ENCODE measurements at regions not wholly inside any gene's neighbourhood (a gene's known extent, or its start where the extent isn't known, plus 50 kb on each side); places are given as distances from the start of the nearest gene placed in this dataset.

DNA sequence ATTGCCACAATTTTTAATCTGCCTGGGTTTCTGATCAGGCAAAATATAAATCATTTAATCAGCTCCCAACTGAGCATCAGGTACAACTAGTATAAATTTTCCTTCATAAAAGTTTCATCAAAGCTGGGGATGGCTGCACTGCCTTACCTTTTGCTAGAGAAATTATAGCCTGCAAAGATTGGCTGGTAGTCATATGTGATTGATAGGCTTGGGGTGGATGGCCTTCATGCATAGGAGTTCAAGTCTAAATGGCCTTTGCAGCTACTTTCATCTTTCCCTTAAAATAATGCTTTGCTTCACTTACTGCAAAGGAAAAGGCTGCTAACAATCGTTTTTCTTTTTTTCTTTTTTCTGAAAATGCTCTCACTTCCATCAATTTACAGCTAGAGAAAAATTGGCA is 739.7 kb downstream of the CENPC start:
- no peaks in the 10 kb centered on the region for H3F3A ChIP-seq (ENCODE audit: low read depth)
- H3K4me1 ChIP-seq (ENCODE audit: insufficient read depth, low read length, poor library complexity, severe bottlenecking), result no peaks in the 10 kb centered on the region
- no peak overlapping the region for H3K4me2 ChIP-seq (ENCODE audit: low read depth, low read length, poor library complexity, severe bottlenecking)
- no peak overlapping the region for H3K4me3 ChIP-seq (ENCODE audit: low read length, poor library complexity, severe bottlenecking)
- H3K9me2 ChIP-seq (replicated peaks; ENCODE audit: low read depth, low read length), result no peaks in the 10 kb centered on the region
- no peaks in the 10 kb centered on the region for H3K27me3 ChIP-seq (ENCODE audit: insufficient read depth, low read length, poor library complexity, severe bottlenecking)
- H3K79me2 ChIP-seq (ENCODE audit: insufficient read depth, low read length), result no peaks in the 10 kb centered on the region
- no peak for TF ChIP-seq EZH2phosphoT487 (IDR thresholded peaks at IDR 0.05; ENCODE audit: borderline replicate concordance)
- TF ChIP-seq, protein P1, sequence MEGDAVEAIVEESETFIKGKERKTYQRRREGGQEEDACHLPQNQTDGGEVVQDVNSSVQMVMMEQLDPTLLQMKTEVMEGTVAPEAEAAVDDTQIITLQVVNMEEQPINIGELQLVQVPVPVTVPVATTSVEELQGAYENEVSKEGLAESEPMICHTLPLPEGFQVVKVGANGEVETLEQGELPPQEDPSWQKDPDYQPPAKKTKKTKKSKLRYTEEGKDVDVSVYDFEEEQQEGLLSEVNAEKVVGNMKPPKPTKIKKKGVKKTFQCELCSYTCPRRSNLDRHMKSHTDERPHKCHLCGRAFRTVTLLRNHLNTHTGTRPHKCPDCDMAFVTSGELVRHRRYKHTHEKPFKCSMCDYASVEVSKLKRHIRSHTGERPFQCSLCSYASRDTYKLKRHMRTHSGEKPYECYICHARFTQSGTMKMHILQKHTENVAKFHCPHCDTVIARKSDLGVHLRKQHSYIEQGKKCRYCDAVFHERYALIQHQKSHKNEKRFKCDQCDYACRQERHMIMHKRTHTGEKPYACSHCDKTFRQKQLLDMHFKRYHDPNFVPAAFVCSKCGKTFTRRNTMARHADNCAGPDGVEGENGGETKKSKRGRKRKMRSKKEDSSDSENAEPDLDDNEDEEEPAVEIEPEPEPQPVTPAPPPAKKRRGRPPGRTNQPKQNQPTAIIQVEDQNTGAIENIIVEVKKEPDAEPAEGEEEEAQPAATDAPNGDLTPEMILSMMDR (conservative IDR thresholded peaks at IDR 0.05; ENCODE audit: low read length), result no peak
- no peak overlapping the region for H2AFZ ChIP-seq (ENCODE audit: low read length)
- H4K20me1 ChIP-seq (ENCODE audit: insufficient read depth, low read length, poor library complexity, severe bottlenecking), result no peaks in the 10 kb centered on the region
- H3K9me3 ChIP-seq (ENCODE audit: insufficient read depth, low read depth, low read length), result no peaks in the 10 kb centered on the region
- H3K9ac ChIP-seq (ENCODE audit: low read depth, low read length, poor library complexity, severe bottlenecking), result no peak overlapping the region
- no peaks in the 10 kb centered on the region for H3K36me3 ChIP-seq (ENCODE audit: insufficient read depth, low read length)

DNA sequence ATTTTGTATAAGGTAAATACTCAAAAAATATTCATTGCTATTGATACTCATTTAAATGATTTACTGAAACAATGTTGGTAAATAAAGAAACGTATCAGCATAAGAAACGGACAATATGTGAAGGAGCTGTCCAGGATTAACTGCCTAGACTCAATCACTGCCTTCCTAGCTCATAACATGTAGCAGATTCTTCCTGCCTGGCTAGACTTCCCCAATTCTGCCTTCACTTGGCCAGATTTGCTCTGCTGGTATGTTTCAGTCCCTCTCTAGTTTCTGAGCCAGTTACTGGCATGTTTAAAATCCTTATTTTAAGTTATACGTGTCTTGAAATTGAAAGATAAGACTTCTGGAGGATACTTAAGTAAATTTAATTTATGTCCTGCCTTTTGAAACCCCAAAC is 740.3 kb downstream of the CENPC start:
- Histone ChIP-seq H3K36me3 (ENCODE audit: insufficient read depth, low read length) (no peaks in the 10 kb centered on the region), H3K9me2 (replicated peaks; ENCODE audit: low read depth, low read length) (no peaks in the 10 kb centered on the region), H4K20me1 (ENCODE audit: insufficient read depth, low read length, poor library complexity, severe bottlenecking) (no peaks in the 10 kb centered on the region), H3K79me2 (ENCODE audit: insufficient read depth, low read length) (no peaks in the 10 kb centered on the region), H3K9ac (ENCODE audit: low read depth, low read length, poor library complexity, severe bottlenecking) (no peak overlapping the region), H3K4me1 (ENCODE audit: insufficient read depth, low read length, poor library complexity, severe bottlenecking) (no peaks in the 10 kb centered on the region), H3F3A (ENCODE audit: low read depth) (no peaks in the 10 kb centered on the region), H3K4me3 (ENCODE audit: low read length, poor library complexity, severe bottlenecking) (no peak overlapping the region), H3K27me3 (ENCODE audit: insufficient read depth, low read length, poor library complexity, severe bottlenecking) (no peaks in the 10 kb centered on the region), H2AFZ (ENCODE audit: low read length) (no peak overlapping the region), H3K9me3 (ENCODE audit: insufficient read depth, low read depth, low read length) (no peaks in the 10 kb centered on the region), H3K4me2 (ENCODE audit: low read depth, low read length, poor library complexity, severe bottlenecking) (no peak overlapping the region)
- TF ChIP-seq EZH2phosphoT487 (IDR thresholded peaks at IDR 0.05; ENCODE audit: borderline replicate concordance), result no peak
- TF ChIP-seq, protein P1 (conservative IDR thresholded peaks at IDR 0.05; ENCODE audit: low read length), result no peak

DNA sequence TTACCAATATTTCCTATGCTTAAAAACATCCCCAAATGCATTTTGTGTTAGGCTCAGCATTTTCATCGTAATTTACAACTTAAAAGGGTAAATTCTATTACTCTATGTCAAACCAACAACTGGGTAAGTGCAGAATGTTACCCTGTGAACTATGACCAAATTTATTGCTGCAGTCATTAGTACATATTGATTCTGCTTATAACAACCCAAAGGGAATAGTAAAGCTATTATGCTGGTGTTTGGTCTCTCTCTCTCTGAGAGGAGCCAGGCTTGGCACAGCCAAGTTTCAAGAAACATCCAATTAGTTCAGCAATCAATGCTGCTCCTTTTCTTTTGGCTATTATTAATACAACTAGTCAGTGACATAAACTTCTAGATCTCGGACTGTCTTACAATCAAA is 747.7 kb downstream of the CENPC start:
- Histone ChIP-seq H3K36me3 (ENCODE audit: insufficient read depth, low read length) (no peaks in the 10 kb centered on the region), H3K9me3 (ENCODE audit: insufficient read depth, low read depth, low read length) (no peaks in the 10 kb centered on the region), H3K79me2 (ENCODE audit: insufficient read depth, low read length) (no peaks in the 10 kb centered on the region)

More for the DNA sequence above, 747.7 kb downstream of the CENPC start:
- Histone ChIP-seq H3K4me2 (ENCODE audit: low read depth, low read length, poor library complexity, severe bottlenecking) (no peak overlapping the region), H3K9me2 (replicated peaks; ENCODE audit: low read depth, low read length) (no peaks in the 10 kb centered on the region), H2AFZ (ENCODE audit: low read length) (no peak overlapping the region), H3K4me3 (ENCODE audit: low read length, poor library complexity, severe bottlenecking) (no peak overlapping the region), H4K20me1 (ENCODE audit: insufficient read depth, low read length, poor library complexity, severe bottlenecking) (no peaks in the 10 kb centered on the region), H3K27me3 (ENCODE audit: insufficient read depth, low read length, poor library complexity, severe bottlenecking) (no peaks in the 10 kb centered on the region), H3F3A (ENCODE audit: low read depth) (no peaks in the 10 kb centered on the region), H3K9ac (ENCODE audit: low read depth, low read length, poor library complexity, severe bottlenecking) (no peak overlapping the region), H3K4me1 (ENCODE audit: insufficient read depth, low read length, poor library complexity, severe bottlenecking) (no peaks in the 10 kb centered on the region)
- TF ChIP-seq, protein P1 (conservative IDR thresholded peaks at IDR 0.05; ENCODE audit: low read length), result no peak
- no peak for TF ChIP-seq EZH2phosphoT487 (IDR thresholded peaks at IDR 0.05; ENCODE audit: borderline replicate concordance)
